Left renal pelvis (tissue), 4 donors: ENCODE measurements at regions not wholly inside any gene's neighbourhood (a gene's known extent, or its start where the extent isn't known, plus 50 kb on each side); places are given as distances from the start of the nearest gene placed in this dataset.

Experiments
- DNase-seq, 4 donors: peaks; one replicate each; pipeline ENCODE4 v3.0.0-alpha.2; 2013; ENCODE audit warnings: low read depth in 4 of 4, low spot score in 3 of 4

- no peak for DNase-seq
These were observed 77.4 kb upstream of the ALDH1B1 start for GRCh38 chr9:38315085-38315595.

- no peak for DNase-seq
These were observed 79.1 kb upstream of the ALDH1B1 start for GRCh38 chr9:38313421-38313820.

DNA sequence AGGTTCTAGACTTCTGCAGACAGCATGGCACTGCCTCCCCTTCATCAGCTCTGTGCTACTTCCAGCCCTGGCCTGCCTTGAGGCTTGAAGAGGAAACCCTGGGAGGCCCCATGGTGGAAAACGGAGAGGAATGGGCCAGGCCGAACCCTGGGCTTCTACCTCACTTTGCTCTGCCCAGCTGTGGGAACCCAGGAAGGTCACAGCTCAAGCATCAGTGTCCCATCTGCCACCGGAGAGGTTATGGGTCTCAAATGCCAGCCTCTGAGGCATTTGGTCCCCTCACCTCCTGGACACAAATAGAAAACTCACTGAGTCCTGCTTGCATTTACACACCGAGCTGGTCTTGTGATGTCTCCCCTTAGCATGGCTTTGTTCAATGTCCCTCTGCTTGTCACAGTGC is 80.1 kb upstream of the ALDH1B1 start:
- DNase-seq = no peak

DNA sequence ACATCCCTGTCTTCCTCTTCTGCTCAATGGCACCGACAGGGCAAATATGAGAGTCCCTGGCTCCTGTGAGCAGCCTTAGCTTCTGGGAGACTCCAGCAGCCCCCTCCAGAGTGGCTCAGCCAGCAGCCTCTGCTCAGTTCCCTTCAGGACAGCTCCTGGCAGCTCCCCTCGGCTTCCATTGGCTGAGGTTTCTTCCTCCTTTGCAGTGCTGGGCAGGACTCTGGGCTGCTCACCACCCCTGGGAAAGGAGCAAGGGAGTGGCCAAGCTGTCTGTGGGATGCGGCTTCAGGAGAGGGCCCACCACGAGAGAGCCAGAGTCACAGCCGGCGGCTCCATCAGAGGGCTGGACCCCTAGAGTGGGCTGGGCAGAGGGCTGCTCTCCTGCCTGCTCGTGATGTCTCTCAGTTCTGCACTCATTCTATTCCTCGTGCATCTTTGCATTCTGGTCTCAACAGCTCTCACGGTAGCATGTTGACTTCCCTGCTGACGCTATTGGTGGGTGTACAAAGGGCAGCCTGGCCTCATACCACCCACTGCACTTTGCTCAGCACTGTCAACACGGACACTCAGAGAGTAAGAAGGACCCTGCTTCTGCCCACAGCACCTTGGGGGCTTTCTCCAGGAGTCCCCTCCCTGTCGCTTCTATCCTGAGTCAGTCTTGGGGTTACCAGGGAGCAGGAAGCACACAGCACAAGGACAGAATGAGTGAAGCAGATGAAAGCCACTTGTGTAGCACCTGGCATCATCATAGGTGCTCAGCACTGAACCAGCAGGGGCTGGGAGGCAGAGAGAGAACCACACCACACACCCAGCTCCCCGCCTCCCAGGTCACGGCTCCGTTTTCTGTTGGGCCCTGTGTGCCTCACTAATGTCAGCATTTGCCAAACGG is 80.9 kb upstream of the ALDH1B1 start:
- DNase-seq = no peak

DNA sequence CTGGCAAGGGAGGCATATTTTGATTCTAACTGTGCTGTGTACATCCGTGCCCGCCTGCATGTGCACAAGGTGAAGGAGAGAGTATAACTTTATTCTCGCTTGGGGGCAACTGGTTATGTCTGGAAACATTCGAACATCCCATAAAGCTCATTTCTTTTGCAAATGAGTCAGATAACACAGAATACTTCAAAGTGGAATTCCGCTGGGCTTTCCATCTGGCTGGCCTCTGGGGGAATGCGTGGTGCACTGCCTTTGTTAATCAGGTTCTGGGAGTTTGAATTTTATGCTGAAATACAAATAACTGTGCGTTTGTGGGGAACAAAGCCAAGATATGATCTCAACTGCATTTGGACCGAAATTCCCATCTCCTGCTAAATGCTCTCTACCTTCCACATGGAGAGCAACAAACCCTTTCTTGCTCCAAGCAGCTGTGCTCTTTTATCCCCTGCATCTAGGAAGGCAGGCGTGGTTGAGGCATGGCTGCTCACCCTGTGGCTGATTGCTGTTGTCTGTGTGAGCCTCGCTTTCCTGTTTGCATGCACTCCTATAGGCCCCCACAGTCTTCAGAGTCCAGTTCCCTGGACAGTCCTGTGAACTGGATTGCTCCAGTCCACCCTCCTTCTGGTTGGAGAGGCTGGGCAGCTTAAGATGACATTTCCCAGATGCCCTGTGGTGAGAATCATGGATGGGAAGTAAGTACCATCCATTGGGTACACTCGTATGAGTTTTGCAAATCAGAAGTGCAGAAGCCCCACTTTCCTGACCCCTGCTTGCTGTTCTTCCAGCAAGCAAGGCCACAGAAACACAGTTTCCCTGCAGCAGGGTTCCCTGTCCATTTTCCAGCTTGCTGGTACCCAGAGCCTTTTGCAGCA is 82.9 kb upstream of the ALDH1B1 start:
- DNase-seq = no peak

- no peak for DNase-seq
These were observed 84.4 kb upstream of the ALDH1B1 start for GRCh38 chr9:38308136-38308535.

DNA sequence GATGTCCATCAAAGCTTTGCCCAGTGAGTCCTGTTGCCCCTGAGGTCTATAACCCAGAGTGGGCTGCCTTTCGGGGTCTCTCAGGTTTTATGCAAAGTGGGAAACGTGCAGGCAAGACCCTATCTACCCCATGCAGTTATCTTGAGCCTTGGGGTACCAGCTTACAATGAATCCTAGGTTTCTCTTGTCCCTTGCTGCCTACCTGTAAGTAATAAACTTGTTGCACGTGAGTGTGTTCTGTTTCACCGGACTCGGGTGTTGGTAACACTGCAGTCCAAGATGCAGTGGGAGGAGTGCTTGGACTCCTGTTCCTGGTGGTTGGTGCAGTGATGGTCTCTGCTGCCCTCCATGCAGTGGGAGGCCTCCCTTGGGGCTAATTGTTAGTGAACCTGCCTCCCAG is 85.6 kb upstream of the ALDH1B1 start:
- no peak for DNase-seq

DNA sequence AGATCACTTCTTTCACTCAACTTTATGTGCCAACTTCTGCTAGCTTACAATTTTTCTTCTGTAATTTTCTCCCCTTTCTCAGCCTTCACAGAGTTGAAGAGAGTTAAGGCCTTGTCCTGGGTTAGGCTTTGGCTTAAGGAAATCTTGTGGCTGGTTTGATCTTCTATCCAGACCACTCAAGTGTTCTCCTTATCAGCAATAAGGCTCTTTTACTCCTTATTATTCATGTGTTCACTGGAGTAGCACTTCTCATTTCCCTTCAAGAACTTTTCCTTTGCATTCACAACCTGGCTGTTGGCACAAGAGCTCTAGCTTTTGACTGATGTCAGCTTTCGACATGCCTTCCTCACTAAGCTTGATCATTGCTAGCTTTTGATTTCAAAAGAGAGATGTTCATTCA is 86.9 kb upstream of the ALDH1B1 start:
- no peak for DNase-seq

DNA sequence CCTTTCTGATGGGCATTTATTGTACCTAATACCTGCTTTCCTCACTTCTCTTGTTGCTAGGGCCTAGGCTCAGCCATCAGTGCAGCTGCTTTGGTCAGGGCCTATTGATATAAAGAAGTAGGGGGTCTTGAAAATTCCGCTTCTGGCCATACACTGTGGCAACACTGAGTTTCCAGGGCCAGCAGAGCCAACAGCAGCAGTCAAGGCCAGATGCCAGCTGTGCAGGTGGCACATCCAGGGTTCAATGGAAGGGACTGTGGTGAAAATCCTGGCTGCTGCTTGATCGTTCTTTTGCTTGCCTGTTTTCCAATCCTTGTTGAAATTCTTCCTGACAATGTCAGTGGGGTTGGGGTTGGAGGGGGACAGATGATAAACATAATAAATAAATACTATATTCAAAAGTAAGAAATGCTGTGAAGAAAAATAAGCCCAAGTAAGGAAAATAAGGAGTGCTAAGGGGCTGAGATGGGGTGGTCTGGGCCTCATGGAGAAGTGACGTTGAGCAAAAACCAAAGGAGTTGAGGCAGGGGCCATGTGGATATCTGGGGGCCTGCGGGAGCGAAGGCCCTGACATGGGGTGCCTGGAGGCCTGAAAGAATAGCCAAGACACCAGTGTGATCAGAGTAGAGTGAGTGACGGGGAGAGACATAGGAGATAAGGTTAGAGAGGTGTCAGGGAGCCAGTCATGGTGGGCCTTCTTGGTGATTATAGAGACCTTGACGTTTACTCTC is 91.0 kb upstream of the ALDH1B1 start:
- no peak for DNase-seq

DNA sequence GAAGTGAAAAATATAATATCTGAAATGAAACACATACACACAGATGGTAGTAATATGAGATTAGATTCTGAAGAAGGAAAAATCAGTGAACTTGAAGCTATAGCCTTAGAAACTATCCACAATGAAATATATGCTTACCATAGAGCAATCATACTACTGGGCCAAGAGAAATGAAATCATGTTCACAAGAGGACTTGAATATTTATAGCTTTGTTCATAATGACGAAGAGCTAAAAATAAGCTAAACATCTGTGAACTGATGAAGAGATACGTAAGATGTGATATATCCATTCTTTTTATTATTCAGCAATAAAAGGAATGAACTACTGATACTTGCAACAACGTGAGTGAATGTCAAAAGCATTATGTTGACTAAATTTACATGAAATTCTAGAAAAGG is 92.6 kb upstream of the ALDH1B1 start:
- no peak for DNase-seq

DNA sequence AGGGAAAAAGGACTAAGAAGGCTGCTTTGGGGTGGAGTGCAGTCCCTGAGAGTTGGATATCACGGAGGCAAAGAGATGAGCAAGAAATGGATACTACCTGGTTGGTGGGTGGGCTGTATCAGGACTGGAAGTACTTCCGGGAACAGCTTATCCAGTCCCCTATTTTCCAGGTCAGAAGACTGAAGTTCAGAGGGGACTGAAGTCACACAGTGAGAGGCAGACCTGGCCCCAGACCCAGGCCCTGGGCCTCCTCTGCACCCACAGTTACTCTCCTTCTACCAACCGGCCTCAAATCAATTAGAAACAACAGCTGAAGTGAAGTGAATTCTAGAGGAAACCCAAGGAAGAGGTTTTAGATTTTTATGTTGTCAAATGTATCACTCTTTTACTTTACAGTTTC is 93.6 kb upstream of the ALDH1B1 start:
- DNase-seq = no peak

DNA sequence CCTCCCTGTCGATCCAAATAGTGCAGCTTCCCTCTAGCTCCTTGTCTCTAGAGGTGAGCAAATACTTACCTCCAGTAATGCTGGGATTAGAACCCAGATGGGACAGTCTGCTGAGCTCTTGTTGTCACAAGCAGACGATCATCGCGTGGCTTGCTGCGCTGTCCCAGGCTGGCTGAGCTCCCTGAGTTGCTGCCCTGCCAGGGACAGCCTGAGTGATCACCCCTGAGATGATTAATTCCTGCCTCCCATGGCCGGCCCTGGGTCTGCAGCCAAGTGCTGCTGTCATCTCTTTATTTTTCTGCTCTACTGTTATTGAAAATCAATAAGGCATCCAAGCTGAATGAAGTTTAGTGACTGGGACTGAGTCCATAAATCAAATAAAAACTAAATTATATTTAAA is 94.0 kb upstream of the ALDH1B1 start:
- DNase-seq = no peak

- no peak for DNase-seq
These were observed 95.7 kb upstream of the ALDH1B1 start for GRCh38 chr9:38296807-38297206.

DNA sequence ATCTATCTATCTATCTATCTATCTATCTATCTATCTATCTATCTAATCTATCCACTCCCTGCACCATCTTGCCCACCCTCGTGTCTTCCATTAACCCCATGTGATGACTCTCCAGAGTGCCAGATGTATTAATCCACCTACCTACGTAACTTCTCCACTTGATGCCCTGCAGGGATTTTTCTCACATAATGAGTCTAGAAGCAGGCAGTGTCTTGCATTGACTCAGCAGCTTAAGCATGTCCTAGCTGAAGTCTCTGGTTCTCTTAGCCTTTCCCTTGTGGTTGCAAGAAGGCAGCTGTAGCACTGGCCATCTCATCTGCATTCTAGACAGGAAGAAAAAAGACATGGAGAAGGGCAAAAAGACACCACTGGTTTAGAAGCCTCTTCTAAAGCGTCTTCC is 96.7 kb upstream of the ALDH1B1 start:
- DNase-seq = no peak

- no peak for DNase-seq
These were observed 98.1 kb upstream of the ALDH1B1 start for GRCh38 chr9:38294220-38294960.

DNA sequence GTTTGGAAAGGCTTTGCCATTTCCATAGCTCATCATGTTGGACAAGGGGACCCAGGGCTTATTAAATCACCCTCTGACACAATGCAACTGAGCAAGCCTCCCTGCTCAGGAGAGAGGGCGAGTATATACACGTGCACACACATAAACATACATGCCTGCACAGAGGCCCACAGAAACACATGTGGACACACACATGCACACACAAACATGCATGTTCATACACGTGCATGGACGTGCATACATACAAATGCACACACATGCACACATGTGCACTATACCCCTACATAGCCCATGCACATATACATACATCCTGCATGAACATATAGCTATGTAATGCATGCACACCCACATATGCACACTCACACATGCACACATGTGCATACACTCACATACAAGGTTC is 99.5 kb upstream of the ALDH1B1 start:
- no peak for DNase-seq

- no peak for DNase-seq
These were observed 100.0 kb upstream of the ALDH1B1 start for GRCh38 chr9:38292480-38292879.

DNA sequence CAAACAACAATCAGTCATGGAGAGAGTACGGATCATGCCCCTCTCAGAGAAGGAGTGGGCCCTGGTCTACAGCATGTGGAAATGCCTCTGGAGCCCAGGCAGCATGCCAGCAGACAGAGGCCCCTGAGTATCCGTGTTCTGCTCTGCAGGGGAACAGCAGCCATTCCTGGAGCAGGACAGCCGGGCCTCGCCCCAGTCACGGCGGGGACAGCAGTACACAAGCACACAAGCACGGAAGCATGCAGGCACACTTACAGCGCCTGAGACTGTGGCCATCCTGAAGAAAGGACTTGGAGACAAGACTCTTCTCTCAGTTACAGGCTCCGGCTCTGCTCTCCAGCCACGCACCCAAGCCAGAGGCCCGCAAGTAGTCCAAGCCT is 102.6 kb upstream of the ALDH1B1 start:
- no peak for DNase-seq

- DNase-seq = no peak
These were observed 103.2 kb upstream of the ALDH1B1 start for GRCh38 chr9:38289236-38289865.

DNA sequence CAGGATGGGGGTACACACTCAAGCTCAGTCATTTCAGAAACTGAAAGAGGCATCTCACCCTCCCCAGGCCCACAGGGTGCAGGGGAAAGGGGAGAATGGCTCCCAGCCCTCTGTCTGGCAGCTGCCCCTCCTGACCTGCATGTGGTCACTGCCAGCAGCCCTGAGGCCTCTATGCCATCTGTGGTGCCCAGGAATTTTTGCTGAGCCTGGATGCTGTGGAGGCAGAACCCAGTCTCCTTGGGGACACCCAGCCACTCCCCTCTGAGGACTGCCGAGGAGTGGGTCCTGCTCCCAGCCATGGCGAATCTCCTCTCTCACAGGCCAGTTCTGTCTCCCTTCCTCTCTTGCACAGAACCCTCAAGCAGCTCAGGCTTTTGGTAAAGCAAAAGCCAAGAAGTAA is 104.0 kb upstream of the ALDH1B1 start:
- DNase-seq = no peak
